ENCODE measurements at regions not wholly inside any gene's neighbourhood (a gene's known extent, or its start where the extent isn't known, plus 50 kb on each side); places are given as distances from the start of the nearest gene placed in this dataset.

DNA sequence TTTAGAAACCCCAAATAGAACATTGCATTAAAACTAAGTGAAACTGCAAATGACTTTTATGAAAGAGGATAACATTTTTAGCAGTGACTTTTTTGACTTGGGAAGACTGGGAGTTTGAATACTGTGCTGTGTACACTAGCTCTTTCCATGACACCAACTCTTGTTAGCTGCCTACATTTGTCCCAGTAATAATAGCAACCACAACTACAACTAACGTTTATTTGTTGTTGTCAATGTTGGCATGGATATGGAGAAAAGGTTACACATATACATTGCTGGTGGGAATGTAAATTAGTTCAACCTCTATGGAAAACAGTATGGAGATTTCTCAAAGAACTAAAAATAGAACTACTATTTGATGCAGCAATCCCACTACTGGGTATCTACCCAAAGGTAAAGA, 329.6 kb upstream of the ADAMTS9 start:
- ATAC-seq: no peak
- intact Hi-C loops (cut with DNase I): no loop called here
- 71 to 85% (median 77%) methylated on average over 1 of the region's 1 CpG for WGBS, 3 donors
- Histone ChIP-seq H3K9me3 (no peaks in the 10 kb centered on the region), H3K4me1 (no peaks in the 10 kb centered on the region), H3K4me3 (no peak overlapping the region), H3K27ac (no peak overlapping the region), H3K36me3 (ENCODE audit: insufficient read depth in 1 of 2, low read depth in 1 of 2) (no peaks in the 10 kb centered on the region), H3K27me3 (ENCODE audit: insufficient read depth in 3 of 3, low read length in 2 of 3) (no peaks in the 10 kb centered on the region)
- no peak for DNase-seq
- TF ChIP-seq, protein P1, sequence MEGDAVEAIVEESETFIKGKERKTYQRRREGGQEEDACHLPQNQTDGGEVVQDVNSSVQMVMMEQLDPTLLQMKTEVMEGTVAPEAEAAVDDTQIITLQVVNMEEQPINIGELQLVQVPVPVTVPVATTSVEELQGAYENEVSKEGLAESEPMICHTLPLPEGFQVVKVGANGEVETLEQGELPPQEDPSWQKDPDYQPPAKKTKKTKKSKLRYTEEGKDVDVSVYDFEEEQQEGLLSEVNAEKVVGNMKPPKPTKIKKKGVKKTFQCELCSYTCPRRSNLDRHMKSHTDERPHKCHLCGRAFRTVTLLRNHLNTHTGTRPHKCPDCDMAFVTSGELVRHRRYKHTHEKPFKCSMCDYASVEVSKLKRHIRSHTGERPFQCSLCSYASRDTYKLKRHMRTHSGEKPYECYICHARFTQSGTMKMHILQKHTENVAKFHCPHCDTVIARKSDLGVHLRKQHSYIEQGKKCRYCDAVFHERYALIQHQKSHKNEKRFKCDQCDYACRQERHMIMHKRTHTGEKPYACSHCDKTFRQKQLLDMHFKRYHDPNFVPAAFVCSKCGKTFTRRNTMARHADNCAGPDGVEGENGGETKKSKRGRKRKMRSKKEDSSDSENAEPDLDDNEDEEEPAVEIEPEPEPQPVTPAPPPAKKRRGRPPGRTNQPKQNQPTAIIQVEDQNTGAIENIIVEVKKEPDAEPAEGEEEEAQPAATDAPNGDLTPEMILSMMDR (IDR thresholded peaks at IDR 0.05): no peak

DNA sequence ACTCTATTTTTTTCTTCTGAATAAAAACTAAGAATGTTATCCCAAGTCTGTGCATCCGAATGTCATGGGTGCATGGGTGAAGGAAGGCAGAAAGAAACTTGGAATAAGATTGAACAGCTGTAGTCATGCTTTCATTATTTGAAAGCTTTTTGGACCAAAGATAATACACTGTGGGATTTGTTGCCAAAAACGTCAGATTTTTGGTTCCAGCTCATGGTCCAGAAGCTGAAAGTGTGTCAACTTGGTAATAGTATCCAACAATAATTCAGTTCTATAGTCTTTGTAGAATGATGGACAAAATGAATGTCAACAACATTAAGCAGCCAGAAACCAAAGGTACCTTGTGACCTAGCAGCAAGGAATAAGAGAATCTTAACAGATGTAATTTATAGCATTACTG, 327.9 kb upstream of the ADAMTS9 start:
- DNase-seq (no peak), ATAC-seq (no peak)
- TF ChIP-seq, protein P1 (IDR thresholded peaks at IDR 0.05): no peak
- 19 to 40% (median 23%) methylated on average over 2 of the region's 2 CpGs for WGBS, 3 donors
- H3K27me3 ChIP-seq (ENCODE audit: insufficient read depth in 3 of 3, low read length in 2 of 3): no peaks in the 10 kb centered on the region
- H3K9me3 ChIP-seq: no peaks in the 10 kb centered on the region
- H3K4me3 ChIP-seq: no peak overlapping the region
- no peak overlapping the region for H3K27ac ChIP-seq
- H3K36me3 ChIP-seq (ENCODE audit: insufficient read depth in 1 of 2, low read depth in 1 of 2): no peaks in the 10 kb centered on the region
- H3K4me1 ChIP-seq: no peaks in the 10 kb centered on the region
- intact Hi-C loops (cut with DNase I): no loop called here

DNA sequence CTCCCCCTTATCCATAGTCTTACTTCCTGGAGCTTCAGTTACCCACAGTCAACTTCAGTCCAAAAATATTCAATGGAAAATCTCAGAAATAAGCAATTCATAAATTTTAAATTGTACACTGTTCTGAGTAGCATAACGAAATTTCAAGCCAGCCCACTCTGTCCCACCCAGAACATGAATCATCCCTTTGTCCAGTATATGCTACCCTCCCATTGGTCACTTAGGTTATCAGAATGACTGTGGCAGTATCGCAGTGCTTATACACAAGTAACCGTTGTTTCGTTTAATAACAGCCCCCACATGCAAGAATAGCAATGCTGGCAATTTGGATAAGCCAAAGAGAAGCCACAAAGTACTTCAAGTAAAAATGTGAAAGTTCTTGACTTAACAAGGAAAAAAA, 325.3 kb upstream of the ADAMTS9 start:
- DNase-seq: no peak
- Histone ChIP-seq H3K4me1 (no peaks in the 10 kb centered on the region), H3K27ac (no peak overlapping the region), H3K36me3 (ENCODE audit: insufficient read depth in 1 of 2, low read depth in 1 of 2) (no peaks in the 10 kb centered on the region), H3K4me3 (no peak overlapping the region), H3K27me3 (ENCODE audit: insufficient read depth in 3 of 3, low read length in 2 of 3) (no peaks in the 10 kb centered on the region), H3K9me3 (no peaks in the 10 kb centered on the region)
- 97 to 98% (median 97%) methylated on average over 4 of the region's 4 CpGs for WGBS, 3 donors
- ATAC-seq: no peak
- TF ChIP-seq, protein P1 (IDR thresholded peaks at IDR 0.05): no peak
- intact Hi-C loops (cut with DNase I): loop anchor here in 1 of 2 donors (5.0 kb wide), 1 partner anchor 231 kb away; no protein-coding TSS in a partner anchor

DNA sequence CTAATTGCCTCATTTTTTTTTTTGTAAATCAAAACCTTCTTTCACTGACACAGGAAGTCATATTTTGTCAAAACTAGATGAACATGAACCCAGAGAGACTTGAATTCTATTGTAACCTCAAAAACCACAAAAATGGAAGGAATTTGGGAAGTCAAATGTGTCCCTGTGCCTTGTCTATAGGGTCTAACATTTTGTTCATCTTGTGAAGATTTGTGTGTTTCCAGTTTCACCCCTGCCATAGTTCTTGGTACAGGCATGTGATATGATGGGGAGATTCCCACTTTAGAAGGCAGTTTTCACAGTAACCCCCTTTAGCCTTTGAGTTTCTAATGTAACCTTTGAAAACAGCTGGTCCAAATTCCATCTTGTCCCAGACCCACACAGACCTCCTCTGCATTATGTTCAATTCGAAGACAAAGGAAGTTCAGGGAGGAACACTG, 318.5 kb upstream of the ADAMTS9 start:
- DNase-seq (no peak), ATAC-seq (no peak)
- no peaks in the 10 kb centered on the region for H3K4me1 ChIP-seq
- no peaks in the 10 kb centered on the region for H3K27me3 ChIP-seq (ENCODE audit: insufficient read depth in 3 of 3, low read length in 2 of 3)
- H3K36me3 ChIP-seq (ENCODE audit: insufficient read depth in 1 of 2, low read depth in 1 of 2): no peaks in the 10 kb centered on the region
- TF ChIP-seq, protein P1 (IDR thresholded peaks at IDR 0.05): no peak
- no peaks in the 10 kb centered on the region for H3K9me3 ChIP-seq
- intact Hi-C loops (cut with DNase I): no loop called here
- 28 to 43% (median 38%) methylated on average over 1 of the region's 1 CpG for WGBS, 3 donors
- no peak overlapping the region for H3K4me3 ChIP-seq
- H3K27ac ChIP-seq: no peak overlapping the region

DNA sequence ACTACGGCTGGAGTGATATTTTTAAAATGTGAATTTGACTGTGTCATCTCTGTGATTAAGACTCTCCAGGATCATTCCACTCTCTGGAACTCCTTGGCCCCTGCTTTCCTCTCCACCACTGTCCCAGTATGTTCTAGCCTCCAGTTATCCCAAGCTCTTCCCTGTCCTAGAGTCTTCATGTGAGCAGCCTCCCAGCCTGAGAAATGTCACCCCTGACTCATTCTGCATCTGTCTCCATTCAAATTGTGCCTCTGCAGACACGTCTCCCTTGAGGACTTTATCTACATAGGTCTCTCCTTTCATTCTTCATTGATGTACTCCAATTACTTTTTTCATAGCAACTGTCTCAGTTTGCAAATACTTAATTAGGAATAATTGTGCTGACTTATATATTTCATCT, 317.7 kb upstream of the ADAMTS9 start:
- ATAC-seq: no peak

More for the DNA sequence above, 317.7 kb upstream of the ADAMTS9 start:
- H3K4me1 ChIP-seq: no peaks in the 10 kb centered on the region
- no peak overlapping the region for H3K27ac ChIP-seq
- 86 to 90% (median 90%) methylated on average over 2 of the region's 2 CpGs for WGBS, 3 donors
- H3K36me3 ChIP-seq (ENCODE audit: insufficient read depth in 1 of 2, low read depth in 1 of 2): no peaks in the 10 kb centered on the region
- no peak for DNase-seq
- TF ChIP-seq, protein P1 (IDR thresholded peaks at IDR 0.05): no peak
- H3K27me3 ChIP-seq (ENCODE audit: insufficient read depth in 3 of 3, low read length in 2 of 3): no peaks in the 10 kb centered on the region
- H3K9me3 ChIP-seq: no peaks in the 10 kb centered on the region
- no peak overlapping the region for H3K4me3 ChIP-seq
- intact Hi-C loops (cut with DNase I): no loop called here
